ENCODE measurements at regions not wholly inside any gene's neighbourhood (a gene's known extent, or its start where the extent isn't known, plus 50 kb on each side); places are given as distances from the start of the nearest gene placed in this dataset.

DNA sequence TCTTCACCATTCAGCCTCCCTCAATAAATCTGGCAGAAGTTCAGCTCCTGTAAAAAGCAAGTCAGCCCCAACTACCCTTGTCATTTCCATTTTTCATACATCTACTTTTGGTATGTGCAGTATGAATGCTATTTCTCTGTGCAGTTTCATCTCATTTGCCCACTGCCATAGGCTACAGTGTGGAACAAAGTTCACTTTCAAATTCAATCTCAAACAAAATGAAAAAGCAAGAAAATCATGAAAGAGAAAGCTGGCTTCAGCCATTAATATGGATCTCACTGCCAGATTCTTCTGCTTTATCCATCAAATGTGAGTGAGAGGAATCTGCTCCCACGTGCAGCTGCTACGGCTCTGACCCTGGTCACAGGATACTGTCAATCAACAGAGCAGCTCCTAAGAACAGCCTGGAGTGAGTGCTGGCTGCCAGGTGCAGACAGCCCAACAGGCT is 494.2 kb downstream of the ZNF608 start:
- no peak for DNase-seq

DNA sequence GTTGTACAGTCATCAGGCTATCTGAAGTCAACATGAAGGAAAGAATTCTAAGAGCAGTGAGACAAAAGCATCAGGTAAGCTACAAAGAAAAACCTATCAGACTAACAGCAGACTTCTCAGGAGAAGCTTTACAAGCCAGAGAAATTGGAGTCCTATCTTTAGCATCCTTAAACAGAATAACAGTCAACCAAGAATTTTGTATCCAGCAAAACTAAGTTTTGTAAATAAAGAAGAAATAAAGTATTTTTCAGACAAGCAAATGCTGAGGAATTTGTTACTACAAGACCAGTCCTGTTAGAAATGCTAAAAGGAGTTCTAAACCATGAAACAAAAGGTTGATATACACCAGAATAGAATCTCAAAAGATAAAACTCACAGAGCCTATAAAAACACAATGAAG is 501.2 kb downstream of the ZNF608 start:
- no peak for DNase-seq

DNA sequence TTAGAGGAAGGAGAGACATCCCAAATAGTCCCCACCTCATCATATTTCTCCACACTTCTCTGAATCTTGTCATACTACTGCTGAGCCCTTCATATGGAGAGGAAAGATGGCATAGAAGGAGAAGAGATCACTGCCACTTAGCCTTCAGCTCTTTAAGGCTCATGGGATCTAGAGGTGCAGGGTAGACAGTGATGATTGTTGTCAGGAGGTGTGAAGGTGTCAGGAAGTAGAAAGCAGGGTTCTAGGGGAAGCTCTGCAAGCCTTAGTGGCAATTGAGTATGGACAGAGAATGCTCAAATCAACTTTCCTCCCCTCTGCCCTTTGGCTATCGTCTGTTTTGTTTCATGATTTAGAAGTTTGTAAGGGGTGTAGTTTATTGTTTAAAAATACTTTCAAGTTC is 505.7 kb downstream of the ZNF608 start:
- DNase-seq: no peak

DNA sequence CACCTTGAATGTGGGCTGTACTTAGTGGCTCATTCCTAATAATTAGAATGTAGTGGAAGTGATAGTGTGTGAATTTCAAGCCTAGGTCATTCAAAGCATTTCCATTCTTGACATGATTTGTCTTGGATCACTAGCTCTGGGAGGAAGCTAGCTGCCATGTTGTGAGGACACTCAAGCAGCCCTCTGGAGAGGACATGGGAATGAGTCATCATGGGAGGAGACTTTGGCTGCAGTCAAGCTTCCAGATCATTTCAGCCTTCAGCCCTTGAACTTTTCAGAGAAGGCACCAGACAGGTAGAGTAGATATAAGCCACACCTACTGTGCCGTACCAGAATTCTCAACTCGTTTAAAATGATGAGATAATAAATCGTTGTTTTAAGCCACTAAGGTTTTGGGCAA is 506.9 kb downstream of the ZNF608 start:
- DNase-seq: no peak

DNA sequence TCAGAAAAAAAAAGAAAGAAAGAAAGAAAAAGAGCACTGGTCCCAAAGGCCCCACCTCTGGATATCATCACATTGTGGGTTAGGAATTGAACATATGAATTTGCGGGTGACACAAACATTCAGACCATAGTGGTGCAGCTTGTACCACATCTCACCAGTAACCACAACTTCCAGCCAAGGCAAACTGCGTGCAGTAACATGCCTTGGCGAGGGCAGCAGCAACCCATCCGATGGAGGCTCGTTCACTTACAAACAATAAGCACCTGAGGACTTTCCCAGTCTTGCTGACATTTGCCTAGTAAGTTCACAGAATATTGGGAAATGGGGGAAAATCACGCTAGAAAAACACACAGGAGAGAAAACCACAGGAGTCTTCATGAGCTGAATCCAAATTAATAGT is 508.1 kb downstream of the ZNF608 start:
- DNase-seq: no peak

DNA sequence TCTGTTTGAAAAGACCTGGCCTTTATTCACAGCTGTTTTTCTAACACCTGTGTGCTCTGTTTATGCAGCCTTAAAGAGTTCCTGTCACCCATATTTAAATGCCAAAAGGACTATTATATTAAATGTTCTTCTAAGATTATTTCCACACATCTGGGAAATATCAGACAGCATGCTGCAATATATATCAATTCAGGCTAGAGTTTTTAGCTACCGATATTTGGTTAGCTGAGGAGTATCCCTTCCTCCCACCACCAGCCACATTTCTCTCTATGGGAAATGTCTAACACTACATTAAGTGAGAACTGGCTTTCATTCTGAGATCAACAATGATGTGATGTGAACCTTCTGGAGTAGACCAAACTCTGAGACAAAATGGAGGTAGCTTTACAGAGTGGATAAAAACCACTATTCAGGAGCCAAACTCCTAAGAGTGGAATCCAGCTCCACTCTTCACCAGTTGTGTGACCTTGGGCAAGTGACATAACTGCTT is 509.2 kb downstream of the ZNF608 start:
- no peak for DNase-seq

DNA sequence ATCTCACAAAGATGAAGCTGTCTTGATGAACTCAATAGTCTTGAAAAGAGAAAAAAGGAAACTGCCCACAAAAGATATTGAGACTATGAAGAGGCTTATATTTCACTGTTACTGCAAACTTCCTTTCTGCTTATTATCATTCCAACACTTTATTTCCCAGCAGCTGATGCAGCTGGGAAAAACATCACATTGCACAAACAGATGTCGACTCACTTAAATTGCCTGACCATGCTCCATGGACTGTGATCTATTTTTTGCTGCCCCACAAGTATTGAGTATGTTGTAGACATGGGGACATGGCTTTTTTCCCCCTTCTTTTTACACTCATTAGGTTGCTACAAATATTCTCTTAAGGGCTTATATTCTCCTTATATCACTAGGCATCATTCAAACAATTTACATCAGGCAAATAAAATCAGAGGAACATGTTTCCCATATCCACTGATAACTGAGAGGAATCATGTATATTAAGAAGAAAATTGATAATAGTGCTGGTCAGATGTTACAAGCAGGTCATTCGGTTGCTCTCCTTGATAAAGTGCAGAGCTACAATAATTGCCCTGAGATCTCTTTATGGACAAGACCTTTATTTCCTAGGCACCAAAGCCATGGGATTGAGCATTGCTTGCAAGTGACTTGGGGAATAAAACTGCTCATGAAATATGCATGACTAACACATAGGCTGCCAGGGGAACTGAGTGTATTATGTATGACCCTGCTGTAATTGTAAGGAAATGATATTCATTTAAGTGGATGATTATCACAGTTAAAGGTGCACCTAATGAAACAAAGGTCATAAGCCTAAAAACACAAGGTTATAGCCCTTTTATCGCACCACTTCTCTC is 509.9 kb downstream of the ZNF608 start:
- DNase-seq: no peak

DNA sequence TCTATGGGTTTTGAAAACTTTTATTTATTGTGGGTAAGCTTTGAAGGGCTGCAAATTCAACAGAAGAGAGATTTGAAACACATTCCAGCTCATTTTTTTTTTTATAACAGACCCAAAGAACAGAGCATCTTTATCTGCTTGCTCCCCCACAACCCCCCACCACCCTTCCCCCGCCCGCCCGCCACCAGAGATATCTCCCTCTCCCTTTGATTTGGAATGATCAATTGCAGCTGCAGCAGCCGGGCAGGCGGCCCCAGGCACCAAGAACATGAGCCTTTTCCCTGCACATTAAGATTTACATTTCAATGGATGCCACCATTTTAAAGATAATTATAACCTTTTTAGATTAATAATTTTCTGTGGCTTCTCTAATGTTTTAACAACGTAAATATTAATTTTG is 510.9 kb downstream of the ZNF608 start:
- DNase-seq: no peak

DNA sequence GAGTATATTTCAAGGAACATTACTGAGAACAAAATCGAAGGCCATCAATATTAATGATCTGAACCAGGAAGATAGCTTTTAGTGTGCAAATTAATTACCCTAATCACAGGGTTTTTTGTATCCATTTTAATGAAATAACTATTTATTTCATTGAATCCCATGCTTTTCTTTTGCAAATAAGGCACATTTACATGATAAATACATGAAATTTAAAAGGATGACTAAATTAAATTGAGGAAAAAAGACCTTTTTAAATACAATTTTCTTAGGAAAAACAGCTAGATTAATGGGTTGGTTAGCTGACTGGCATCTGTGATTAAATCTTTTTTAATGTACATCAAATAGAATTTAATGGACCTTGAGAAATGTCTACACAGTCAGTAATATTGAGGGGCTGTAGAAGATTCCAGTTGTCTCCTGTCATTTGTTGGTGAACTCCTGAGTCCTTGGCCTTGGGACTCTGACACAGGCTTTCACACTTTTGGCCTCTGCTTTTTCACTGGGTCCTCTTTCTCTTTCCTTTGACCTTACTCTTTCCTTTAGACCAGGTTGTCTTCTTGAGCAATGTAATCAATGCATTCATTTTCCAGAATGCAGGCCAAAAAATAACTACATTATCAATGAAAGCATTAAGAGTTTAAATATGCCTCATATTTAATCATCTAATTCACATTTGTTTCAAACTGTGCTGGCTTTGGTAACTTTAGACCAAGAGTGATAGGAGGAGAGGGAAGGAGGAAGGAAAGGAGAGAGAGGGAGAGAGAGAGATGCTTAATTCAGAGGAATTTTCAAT is 511.5 kb downstream of the ZNF608 start:
- DNase-seq: no peak

DNA sequence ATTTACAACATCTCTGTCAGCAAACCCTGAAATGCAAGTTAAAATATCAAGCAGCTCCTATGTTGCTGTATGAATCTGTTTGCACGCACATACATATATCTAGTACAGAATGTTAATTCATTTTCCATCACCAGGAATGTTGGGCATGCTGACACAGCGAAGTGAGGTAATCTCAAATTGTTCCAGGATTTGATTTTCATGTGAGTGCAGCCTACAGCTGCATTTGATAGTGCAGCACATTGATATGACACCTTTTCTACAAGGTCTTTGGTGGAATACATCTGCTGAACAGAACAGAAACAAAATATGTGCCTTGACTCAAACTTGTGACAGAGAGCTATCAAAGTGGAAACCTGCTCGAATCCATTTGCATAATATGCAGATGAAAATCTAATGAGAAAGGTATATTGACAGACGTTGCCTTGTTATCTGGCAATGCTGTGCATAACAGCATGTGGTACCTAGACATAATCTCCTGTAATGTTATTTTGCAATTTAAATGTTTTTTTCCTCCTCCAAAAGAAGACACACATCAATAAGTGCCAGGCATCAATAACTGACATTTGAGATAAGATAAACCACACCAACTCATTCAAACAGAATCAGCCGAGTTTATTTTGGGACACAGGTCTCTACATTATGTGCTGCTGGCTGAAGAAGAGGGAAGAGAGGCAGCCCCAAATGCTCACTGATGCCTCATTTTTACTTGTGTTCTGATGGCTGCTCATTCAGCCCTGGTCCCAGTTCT is 512.2 kb downstream of the ZNF608 start:
- no peak for DNase-seq

DNA sequence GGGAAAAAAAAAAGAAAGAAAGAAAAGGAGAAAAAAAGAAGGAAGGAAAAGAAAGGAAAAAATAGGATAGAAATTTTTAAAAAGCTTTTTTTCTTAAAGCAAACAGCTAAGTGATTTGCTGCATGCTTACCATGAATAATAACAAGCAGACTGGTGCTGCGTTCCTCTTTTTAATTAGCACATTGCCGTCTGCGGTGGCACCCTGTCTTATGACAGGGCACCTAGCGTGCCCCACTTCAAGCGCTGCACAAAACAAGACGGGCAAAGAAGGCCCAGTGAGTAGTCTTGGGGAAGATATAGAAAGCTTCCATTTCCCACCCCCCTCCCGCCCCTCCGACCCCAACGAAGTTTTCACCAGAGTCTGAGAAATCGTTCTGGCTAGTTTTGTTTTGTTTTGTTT is 513.9 kb downstream of the ZNF608 start:
- no peak for DNase-seq

DNA sequence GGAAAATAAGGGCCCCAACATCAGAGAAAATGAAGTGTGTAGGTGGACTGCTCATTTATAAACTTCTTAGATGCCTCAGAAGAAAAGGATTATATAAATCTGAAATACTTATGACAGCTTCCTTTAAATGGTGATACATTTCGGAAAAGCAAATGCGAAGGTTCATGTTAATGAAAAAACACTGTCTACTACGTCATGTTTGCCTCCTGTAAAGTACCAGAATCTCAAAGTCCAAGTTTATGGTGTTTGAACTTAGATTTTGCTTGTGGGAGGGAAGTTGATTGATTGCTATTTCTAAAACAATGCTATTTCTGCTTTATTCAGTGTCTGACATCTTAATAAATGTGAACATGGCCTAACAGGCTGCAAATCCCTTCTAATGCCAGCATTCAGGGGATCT is 514.6 kb downstream of the ZNF608 start:
- DNase-seq: no peak

DNA sequence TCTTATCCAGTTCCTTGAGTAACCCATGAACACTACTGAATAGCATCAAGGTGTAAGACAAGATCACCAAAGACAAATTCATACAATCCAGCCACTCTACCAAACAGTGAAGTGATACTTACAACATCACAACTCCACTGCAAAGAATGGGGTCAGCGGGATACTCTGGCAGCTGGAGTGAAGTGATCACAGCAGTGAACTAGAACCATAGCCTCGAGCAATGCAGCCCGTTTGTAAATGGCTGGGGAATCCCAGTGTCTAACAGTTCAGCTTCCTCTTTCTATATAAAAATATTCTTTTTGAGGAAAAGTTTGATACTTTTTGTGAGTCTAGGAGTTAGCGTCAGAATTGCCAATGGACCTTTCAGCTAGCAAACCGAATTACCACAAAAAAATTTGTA is 515.2 kb downstream of the ZNF608 start:
- DNase-seq: no peak

DNA sequence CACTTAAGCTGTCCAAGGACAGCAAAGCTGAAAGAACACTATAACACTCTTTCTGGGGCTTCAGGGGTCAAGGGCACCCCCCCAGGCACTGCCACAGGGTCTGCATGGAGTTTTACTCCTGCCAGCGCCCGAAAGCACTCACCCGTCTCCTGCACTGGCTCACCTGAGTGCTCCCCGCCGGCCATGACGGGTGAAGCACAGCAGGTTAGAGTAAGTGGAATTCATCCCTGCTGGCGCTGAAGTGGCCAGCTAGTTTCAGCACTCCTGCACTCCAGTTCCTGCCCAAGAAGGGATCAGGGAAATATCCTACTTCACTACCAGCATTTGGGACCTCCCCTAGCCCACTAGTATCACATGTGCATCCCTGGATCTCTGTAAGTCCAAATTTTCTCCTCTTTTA is 516.0 kb downstream of the ZNF608 start:
- no peak for DNase-seq

DNA sequence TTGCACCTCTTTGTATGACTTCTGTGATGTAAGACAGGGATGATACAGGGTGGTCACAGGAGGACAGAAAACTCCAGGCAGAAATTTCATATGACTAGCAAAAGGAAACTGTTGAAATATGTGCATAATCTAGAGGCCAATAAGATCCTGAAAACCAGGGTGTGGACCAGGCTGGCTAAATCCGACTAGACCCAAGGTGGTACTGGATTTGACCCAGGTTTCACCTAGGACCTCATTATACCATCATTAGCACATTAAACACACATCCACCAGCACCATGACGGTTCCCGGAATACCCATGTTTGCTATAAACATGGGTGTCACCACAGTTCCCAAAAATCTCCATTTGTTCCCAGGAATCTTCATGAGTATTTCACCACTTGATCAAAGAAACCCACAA is 517.1 kb downstream of the ZNF608 start:
- no peak for DNase-seq

DNA sequence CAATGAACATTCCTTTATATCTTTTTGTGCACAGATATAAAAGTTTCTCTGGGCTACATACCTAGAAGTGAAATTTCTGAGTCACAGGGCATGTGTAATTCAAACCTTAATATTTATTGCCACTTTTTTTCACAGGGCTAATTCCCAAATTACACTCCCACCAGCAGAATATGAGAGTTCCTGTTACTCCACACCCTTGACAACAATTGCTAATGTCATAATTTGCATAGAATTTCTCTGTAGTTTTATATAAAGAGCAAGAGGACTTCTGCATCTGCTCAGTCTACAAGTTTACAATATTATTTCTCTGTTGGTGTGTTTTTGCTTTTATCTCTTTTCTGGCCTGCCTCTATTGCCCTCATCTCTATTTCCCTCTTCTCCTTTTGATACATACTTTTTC is 518.5 kb downstream of the ZNF608 start:
- DNase-seq: no peak

DNA sequence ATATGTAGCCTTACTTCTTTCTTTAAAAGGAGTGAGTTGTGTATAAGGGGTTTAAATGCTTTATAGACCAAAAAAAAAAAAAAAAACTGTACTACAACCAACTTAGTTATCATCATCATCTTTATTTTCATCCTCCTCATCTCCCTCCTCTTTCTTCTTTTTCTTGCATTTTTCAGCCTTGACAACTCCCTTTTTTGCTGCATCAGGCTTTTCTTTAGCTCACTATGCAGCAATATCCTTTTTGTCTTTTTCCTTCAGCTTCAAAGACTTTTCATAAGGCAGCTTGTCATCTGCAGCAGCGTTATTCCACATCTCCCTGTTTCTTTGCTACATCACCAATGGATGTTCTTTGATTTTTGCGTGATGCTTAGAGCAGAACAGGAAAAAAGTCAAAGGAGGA is 526.0 kb downstream of the ZNF608 start:
- DNase-seq: no peak

DNA sequence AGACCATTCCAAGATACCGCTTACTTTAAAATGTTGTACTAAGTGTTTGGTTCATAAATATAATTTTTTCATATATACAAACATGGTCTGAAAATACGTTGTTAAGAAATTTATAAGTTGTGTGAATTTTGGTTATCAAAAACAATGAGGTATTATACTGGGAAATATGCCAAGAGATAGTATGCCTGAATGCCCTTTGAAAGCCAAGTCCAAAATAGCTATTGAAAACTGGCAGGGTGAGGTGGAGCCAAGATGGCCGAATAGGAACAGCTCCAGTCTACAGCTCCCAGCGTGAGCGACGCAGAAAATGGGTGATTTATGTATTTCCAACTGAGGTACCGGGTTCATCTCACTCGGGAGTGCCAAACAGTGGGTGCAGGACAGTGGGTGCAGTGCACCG is 533.5 kb downstream of the ZNF608 start:
- no peak for DNase-seq

DNA sequence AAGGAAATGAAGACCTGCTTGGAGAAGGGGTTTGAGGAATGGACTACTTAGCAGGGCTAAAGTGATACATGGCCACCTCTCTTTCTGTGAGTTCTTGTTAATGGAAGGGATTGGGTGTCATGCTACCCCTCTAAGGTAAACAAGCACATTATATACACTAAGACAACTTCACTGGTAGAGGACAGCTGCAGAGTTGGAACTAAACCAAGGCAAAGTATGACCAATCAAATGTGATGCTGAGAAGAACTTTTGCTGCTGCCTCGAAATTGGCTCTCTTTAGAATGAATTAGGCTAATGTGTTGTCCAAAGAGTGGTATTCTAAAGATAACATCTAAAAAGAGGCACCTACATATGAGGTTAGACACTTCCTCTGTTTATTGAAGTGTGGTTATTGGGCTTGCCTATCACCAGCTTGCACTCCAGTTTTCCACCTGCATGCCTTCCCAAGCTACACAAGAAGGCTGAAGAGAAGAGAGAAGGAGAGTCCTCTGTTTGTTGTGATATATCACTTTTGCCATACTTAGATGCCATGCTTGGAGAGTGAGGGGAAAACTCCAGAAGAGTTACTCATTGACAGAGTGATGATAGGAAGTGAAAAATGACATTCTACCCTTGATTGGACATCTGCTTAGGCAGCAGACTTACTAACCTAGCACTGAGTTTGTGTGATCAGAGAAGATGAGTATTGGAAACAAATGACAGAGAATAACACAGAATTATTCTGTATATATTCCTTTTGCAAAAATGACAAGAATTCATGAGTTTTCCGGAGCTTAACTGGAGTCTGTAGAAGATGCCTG is 536.1 kb downstream of the ZNF608 start:
- no peak for DNase-seq

DNA sequence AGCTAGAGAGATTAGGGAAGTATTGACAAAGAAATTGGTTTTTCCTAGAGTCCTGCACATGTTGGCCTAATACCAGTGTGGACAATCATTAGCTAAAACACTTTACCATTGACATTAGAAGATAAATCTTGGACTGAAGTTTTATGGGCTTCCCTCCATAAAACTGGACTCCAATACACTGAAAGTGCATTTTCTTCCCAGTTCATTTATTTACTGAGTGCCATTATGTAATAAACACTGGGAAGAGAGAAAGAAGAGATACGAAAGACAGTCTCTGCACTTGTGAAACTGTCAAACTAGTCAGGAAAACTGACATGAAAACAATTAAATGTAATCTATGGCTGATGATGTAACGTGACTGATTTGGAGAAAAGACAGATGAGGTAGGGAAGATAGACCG is 539.3 kb downstream of the ZNF608 start:
- DNase-seq: no peak

DNA sequence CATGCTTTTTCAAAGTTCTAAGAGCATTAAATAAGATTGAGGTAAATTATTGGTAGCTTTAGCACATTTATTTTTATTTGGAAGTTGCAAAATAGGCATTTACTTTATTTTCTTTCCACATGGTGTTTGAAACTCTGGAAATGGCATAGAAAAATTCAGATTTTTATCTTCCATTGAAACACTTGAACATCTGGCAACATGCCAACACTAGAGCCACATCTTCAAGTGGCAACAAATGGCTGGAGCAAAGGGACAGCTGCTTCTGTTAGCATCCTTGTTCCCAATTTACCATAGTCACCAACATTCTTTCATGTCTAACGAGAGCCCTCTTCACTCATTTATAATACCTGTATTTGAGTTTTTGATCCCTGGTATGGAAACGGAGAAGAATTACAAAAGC is 539.9 kb downstream of the ZNF608 start:
- DNase-seq: no peak

DNA sequence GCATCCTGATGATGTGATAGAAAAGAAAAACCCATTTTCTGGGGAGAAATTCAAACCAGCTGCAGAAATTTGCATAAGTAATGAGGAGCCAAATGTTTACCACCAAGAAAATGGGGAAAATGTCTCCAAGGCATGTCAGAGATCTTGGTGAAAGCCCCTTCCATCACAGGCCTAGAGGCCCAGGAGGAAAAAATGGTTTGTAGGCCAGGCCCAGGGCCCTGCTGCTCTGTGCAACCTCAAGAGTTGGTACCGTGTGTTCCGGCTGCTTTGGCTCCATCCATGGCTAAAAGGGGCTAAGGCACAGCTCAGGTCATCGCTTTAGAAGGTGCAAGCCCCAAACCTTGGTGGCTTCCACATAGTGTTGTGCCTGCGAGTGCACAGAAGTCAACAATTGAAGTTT is 543.1 kb downstream of the ZNF608 start:
- no peak for DNase-seq

DNA sequence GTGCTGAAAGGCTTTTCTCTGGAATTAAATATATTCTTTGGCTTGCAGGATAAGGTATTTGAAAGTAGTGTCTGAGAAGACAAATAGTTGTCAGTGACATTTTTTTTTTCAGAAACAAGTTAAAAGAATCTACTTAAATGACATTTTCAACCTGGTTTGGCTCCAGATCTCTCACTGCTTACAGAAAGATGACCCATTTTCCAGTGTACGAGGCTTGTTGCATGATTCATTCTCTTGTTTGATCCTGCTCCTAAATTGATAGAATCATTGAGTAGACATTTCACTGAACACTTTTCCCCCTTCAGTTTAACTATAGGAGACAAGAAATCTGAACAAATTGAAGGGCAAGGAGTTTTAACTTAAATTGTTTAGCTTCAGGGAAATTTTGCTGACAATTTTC is 546.1 kb downstream of the ZNF608 start:
- DNase-seq: no peak
